Endodermal cell (in vitro differentiated cells): ENCODE measurements at regions not wholly inside any gene's neighbourhood (a gene's known extent, or its start where the extent isn't known, plus 50 kb on each side); places are given as distances from the start of the nearest gene placed in this dataset.

ENCODE experiments used
- DNase-seq: peaks from one replicate; pipeline ENCODE4 v3.0.0-alpha.2; 2017
- H3K27ac ChIP-seq: 2 replicates; pipeline ENCODE4 v1.5.1; 2013; ENCODE audit warnings: mild to moderate bottlenecking, low read depth, low read length, moderate library complexity
- H3K27me3 ChIP-seq: 2 replicates; pipeline ENCODE4 v1.6.1; 2013; ENCODE audit warnings: mild to moderate bottlenecking, low read length, moderate library complexity; ENCODE audit not compliant: insufficient read depth, control insufficient read depth, poor library complexity, severe bottlenecking
- H3K36me3 ChIP-seq: 2 replicates; pipeline ENCODE4 v1.7.0; 2013; ENCODE audit warnings: mild to moderate bottlenecking, low read length, moderate library complexity; ENCODE audit not compliant: control insufficient read depth, insufficient read depth
- H3K4me1 ChIP-seq: one replicate; pipeline ENCODE4 v1.7.0; 2013; ENCODE audit warnings: low read length; ENCODE audit not compliant: control insufficient read depth, insufficient read depth
- H3K4me3 ChIP-seq: 2 replicates; pipeline ENCODE4 v1.5.1; 2013; ENCODE audit warnings: mild to moderate bottlenecking, low read length, moderate library complexity
- H3K9ac ChIP-seq: 2 replicates; pipeline ENCODE4 v1.6.1; 2013; ENCODE audit warnings: mild to moderate bottlenecking, low read length, moderate library complexity; ENCODE audit not compliant: poor library complexity, severe bottlenecking; ENCODE audit errors: extremely low read depth
- H3K9me3 ChIP-seq: 2 replicates; pipeline ENCODE4 v1.6.1; 2013; ENCODE audit warnings: mild to moderate bottlenecking, low read length, moderate library complexity; ENCODE audit not compliant: control insufficient read depth
- H3K27ac Mint-ChIP-seq: 2 replicates; pipeline ENCODE4 v1.8.0; 2020; ENCODE audit warnings: mixed read lengths
- H3K27me3 Mint-ChIP-seq: 2 replicates; pipeline ENCODE4 v1.8.0; 2021; ENCODE audit warnings: mild to moderate bottlenecking, mixed read lengths; ENCODE audit not compliant: insufficient read depth
- H3K36me3 Mint-ChIP-seq: 2 replicates; pipeline ENCODE4 v1.8.0; 2020; ENCODE audit warnings: low read depth, mixed read lengths
- H3K4me1 Mint-ChIP-seq: 2 replicates; pipeline ENCODE4 v1.8.0; 2020; ENCODE audit warnings: mixed read lengths
- H3K4me3 Mint-ChIP-seq: 2 replicates; pipeline ENCODE4 v1.8.0; 2020; ENCODE audit warnings: mild to moderate bottlenecking, moderate library complexity, mixed read lengths
- H3K9me3 Mint-ChIP-seq: 2 replicates; pipeline ENCODE4 v1.8.0; 2020; ENCODE audit warnings: mild to moderate bottlenecking, mixed read lengths
- CTCF ChIP-seq: fragments of 200-600 bp; sonication (generic); conservative IDR thresholded peaks from 2 replicates; pipeline ENCODE4 v1.5.0; 2021; ENCODE audit warnings: antibody characterized with exemption, mild to moderate bottlenecking
- WGBS, 2 experiments: methylation state at CpG; one replicate each; pipeline versions ENCODE4 v1.1.5 to v1.1.7; 2013; ENCODE audit warnings: missing lambda C conversion rate in 2 of 2, mixed read lengths in 1 of 2; ENCODE audit not compliant: insufficient coverage in 1 of 2, insufficient read length in 1 of 2; 5-methylcytosine and 5-hydroxymethylcytosine counted together

- 94 to 97% methylated on average over 5 of the region's 5 CpGs for WGBS, 2 experiments
- H3K27me3 Mint-ChIP-seq = peaks cover 3% of the 10 kb centered on the region
Measured at GRCh38 chr5:9878206-9878605, 248.1 kb upstream of the TAS2R1 start.

GRCh38 chr5:9877488-9877887 is 247.3 kb upstream of the TAS2R1 start:
- no peak overlapping the region for H3K9ac ChIP-seq
- peaks cover 8% of the 10 kb centered on the region for H3K4me1 ChIP-seq
- peaks cover 38% of the 10 kb centered on the region for H3K9me3 Mint-ChIP-seq
- WGBS, 2 experiments = 82 to 90% methylated on average over 4 of the region's 4 CpGs
- H3K27me3 Mint-ChIP-seq = peaks cover 3% of the 10 kb centered on the region
- H3K27ac ChIP-seq = no peak overlapping the region
- no peaks in the 10 kb centered on the region for H3K36me3 ChIP-seq
- no peak overlapping the region for H3K4me3 ChIP-seq
- no peaks in the 10 kb centered on the region for H3K27me3 ChIP-seq
- no peak for TF ChIP-seq CTCF
- peaks cover 21% of the 10 kb centered on the region for H3K4me1 Mint-ChIP-seq
- no peak for DNase-seq
- peaks cover 2% of the 10 kb centered on the region for H3K36me3 Mint-ChIP-seq
- no peak overlapping the region for H3K27ac Mint-ChIP-seq
- H3K4me3 Mint-ChIP-seq = no peak overlapping the region
- H3K9me3 ChIP-seq = peaks cover 38% of the 10 kb centered on the region

More at GRCh38 chr5:9878206-9878605, 248.1 kb upstream of the TAS2R1 start:
- Histone ChIP-seq H3K9ac (no peak overlapping the region), H3K4me3 (no peak overlapping the region), H3K9me3 (peaks cover 31% of the 10 kb centered on the region), H3K4me1 (peaks cover 8% of the 10 kb centered on the region), H3K27ac (no peak overlapping the region), H3K27me3 (no peaks in the 10 kb centered on the region), H3K36me3 (no peaks in the 10 kb centered on the region)
- Mint-ChIP-seq H3K4me3 (no peak overlapping the region), H3K4me1 (peaks cover 21% of the 10 kb centered on the region), H3K36me3 (no peaks in the 10 kb centered on the region), H3K27ac (no peak overlapping the region), H3K9me3 (peaks cover 31% of the 10 kb centered on the region)
- DNase-seq = no peak
- TF ChIP-seq CTCF = no peak

- no peak overlapping the region for H3K4me3 Mint-ChIP-seq
- H3K36me3 Mint-ChIP-seq = peaks cover 2% of the 10 kb centered on the region
- H3K9me3 ChIP-seq = peaks cover 36% of the 10 kb centered on the region
- TF ChIP-seq CTCF = no peak
- H3K27me3 ChIP-seq = no peaks in the 10 kb centered on the region
- H3K27me3 Mint-ChIP-seq = peaks cover 3% of the 10 kb centered on the region
- H3K36me3 ChIP-seq = no peaks in the 10 kb centered on the region
- no peak overlapping the region for H3K27ac ChIP-seq
- H3K9ac ChIP-seq = no peak overlapping the region
- H3K4me1 Mint-ChIP-seq = peaks cover 22% of the 10 kb centered on the region
- peaks cover 34% of the 10 kb centered on the region for H3K9me3 Mint-ChIP-seq
- no peak overlapping the region for H3K27ac Mint-ChIP-seq
- WGBS, 2 experiments = 94 to 100% methylated on average over 1 to 4 of the region's 4 CpGs
- H3K4me1 ChIP-seq = peaks cover 8% of the 10 kb centered on the region
- DNase-seq = no peak
- no peak overlapping the region for H3K4me3 ChIP-seq
Measured at GRCh38 chr5:9876451-9876850, 246.3 kb upstream of the TAS2R1 start.
